ENCODE measurements at regions not wholly inside any gene's neighbourhood (a gene's known extent, or its start where the extent isn't known, plus 50 kb on each side); places are given as distances from the start of the nearest gene placed in this dataset.

DNA sequence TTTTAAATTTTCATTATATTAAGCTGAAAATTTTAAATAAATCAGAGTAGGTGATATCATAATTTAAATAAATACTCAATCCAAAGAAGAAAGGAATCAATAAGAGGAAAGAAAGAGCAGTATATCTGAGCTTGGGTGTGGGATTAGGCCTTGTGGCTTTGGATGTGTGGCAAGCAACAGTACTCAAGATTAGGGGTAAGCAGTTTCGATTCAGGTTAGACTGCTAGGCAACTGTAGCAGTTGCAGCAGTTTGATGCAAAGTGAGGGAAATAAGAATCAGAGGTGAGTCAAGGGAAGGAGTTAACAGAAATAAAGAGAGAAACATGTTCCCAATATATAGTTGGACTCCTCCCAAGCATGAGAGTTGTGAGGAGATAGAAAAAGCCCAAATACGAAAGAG is 599.6 kb upstream of the KLHL4 start:
- Histone ChIP-seq H3K79me2 (ENCODE audit: insufficient read depth, low read length) (no peaks in the 10 kb centered on the region), H3K9ac (ENCODE audit: extremely low read depth, insufficient read length, low read length) (no peak overlapping the region), H4K91ac (ENCODE audit: insufficient read length, low read depth, low read length) (no peak overlapping the region), H2BK5ac (ENCODE audit: insufficient read length, low read length) (no peak overlapping the region), H4K20me1 (ENCODE audit: control insufficient read depth, insufficient read depth, insufficient read length) (no peaks in the 10 kb centered on the region), H3K14ac (ENCODE audit: insufficient read depth, low read length) (no peak overlapping the region), H3K27me3 (ENCODE audit: insufficient read depth, low read length) (0 out of 2 replicates have a peak, but pooled peaks cover 2% of the 10 kb centered on the region), H3K79me1 (ENCODE audit: insufficient read depth, low read depth, low read length, poor library complexity, severe bottlenecking) (no peaks in the 10 kb centered on the region), H3T11ph (ENCODE audit: low read length) (no peak overlapping the region), H3K4me1 (ENCODE audit: insufficient read depth, low read length) (no peaks in the 10 kb centered on the region), H2BK20ac (ENCODE audit: low read depth, low read length, poor library complexity, severe bottlenecking) (no peak overlapping the region), H2AFZ (ENCODE audit: low read length) (no peak overlapping the region), H2BK12ac (ENCODE audit: insufficient read length, low read depth, low read length) (no peak overlapping the region), H2BK120ac (ENCODE audit: low read depth, low read length, poor library complexity, severe bottlenecking) (no peak overlapping the region), H3K23me2 (ENCODE audit: insufficient read length, low read depth, low read length, poor library complexity, severe bottlenecking) (no peaks in the 10 kb centered on the region), H3K56ac (ENCODE audit: insufficient read length, low read depth, low read length) (no peak overlapping the region), H3K4ac (ENCODE audit: low read depth, low read length) (no peak overlapping the region), H2AK5ac (ENCODE audit: insufficient read length, low read length) (no peak overlapping the region), H2BK15ac (ENCODE audit: low read depth, low read length) (no peak overlapping the region), H3K27ac (ENCODE audit: insufficient read length, low read depth, low read length) (no peak overlapping the region), H3K9me3 (ENCODE audit: control insufficient read depth, low read depth, low read length) (no peaks in the 10 kb centered on the region), H3K18ac (ENCODE audit: insufficient read length, low read depth, low read length) (no peak overlapping the region), H3K4me2 (ENCODE audit: insufficient read depth, insufficient read length, low read length) (no peak overlapping the region), H4K8ac (replicated peaks; ENCODE audit: insufficient read length, low read depth, low read length) (no peak overlapping the region), H3K23ac (ENCODE audit: insufficient read length, low read depth, low read length) (no peak overlapping the region), H4K5ac (ENCODE audit: insufficient read length, low read depth, low read length) (no peak overlapping the region)
- H3K4me1 Mint-ChIP-seq, result 0 out of 4 replicates have a peak, but pooled peaks cover 0 to 3% of the 10 kb centered on the region in 2 experiments
- H3K9me3 Mint-ChIP-seq, result 0 out of 5 replicates have a peak, but pooled peaks cover 0 to 2% of the 10 kb centered on the region in 2 experiments
- H3K36me3 Mint-ChIP-seq (ENCODE audit: insufficient read depth in 1 of 3, low read depth in 3 of 3), result no peaks in the 10 kb centered on the region
- DNase-seq, result no peak
- no peaks in the 10 kb centered on the region for H3K27me3 Mint-ChIP-seq (ENCODE audit: low read depth)
- H3K27ac Mint-ChIP-seq, result no peak overlapping the region
- TF ChIP-seq, protein P1, sequence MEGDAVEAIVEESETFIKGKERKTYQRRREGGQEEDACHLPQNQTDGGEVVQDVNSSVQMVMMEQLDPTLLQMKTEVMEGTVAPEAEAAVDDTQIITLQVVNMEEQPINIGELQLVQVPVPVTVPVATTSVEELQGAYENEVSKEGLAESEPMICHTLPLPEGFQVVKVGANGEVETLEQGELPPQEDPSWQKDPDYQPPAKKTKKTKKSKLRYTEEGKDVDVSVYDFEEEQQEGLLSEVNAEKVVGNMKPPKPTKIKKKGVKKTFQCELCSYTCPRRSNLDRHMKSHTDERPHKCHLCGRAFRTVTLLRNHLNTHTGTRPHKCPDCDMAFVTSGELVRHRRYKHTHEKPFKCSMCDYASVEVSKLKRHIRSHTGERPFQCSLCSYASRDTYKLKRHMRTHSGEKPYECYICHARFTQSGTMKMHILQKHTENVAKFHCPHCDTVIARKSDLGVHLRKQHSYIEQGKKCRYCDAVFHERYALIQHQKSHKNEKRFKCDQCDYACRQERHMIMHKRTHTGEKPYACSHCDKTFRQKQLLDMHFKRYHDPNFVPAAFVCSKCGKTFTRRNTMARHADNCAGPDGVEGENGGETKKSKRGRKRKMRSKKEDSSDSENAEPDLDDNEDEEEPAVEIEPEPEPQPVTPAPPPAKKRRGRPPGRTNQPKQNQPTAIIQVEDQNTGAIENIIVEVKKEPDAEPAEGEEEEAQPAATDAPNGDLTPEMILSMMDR (conservative IDR thresholded peaks at IDR 0.05), result no peak
- WGBS (ENCODE audit: extremely low coverage, insufficient read length, low lambda C conversion rate), result no CpG with 5 or more reads among the region's 2 CpGs
- H3K4me3 Mint-ChIP-seq, result no peak overlapping the region

Measured in H9 (cell line).